ENCODE measurements at regions not wholly inside any gene's neighbourhood (a gene's known extent, or its start where the extent isn't known, plus 50 kb on each side); places are given as distances from the start of the nearest gene placed in this dataset.
"Not testable (repeated sequence)": the region's sequence is repeated elsewhere in the genome, so short reads cannot be mapped to it uniquely, and the experiment has no call there.

GRCh38 chr22:16090991-16091390, 401.2 kb downstream of the POTEH start:
- not testable (repeated sequence) for DNase-seq (ENCODE audit: low read depth in 2 of 2)

- not testable (repeated sequence) for DNase-seq (ENCODE audit: low read depth in 2 of 2)
These were observed 415.3 kb downstream of the POTEH start for GRCh38 chr22:16105121-16105520.

GRCh38 chr22:16131456-16131855, 441.6 kb downstream of the POTEH start:
- not testable (repeated sequence) for DNase-seq (ENCODE audit: low read depth in 2 of 2)

- DNase-seq (ENCODE audit: low read depth in 2 of 2): no peak
These were observed 442.1 kb downstream of the POTEH start for GRCh38 chr22:16131918-16132317.

GRCh38 chr22:16132598-16132997, 442.8 kb downstream of the POTEH start:
- not testable (repeated sequence) for DNase-seq (ENCODE audit: low read depth in 2 of 2)

GRCh38 chr22:16146101-16146500, 446.5 kb downstream of the CCT8L2 start:
- not testable (repeated sequence) for DNase-seq (ENCODE audit: low read depth in 2 of 2)

GRCh38 chr22:16146916-16147315, 445.7 kb downstream of the CCT8L2 start:
- peak in 1 of 2 donors; percentile 0 for DNase-seq (ENCODE audit: low read depth in 2 of 2)

GRCh38 chr22:16177287-16177686, 415.3 kb downstream of the CCT8L2 start:
- DNase-seq (ENCODE audit: low read depth in 2 of 2): not testable (repeated sequence)

GRCh38 chr22:16183864-16184263, 408.7 kb downstream of the CCT8L2 start:
- DNase-seq (ENCODE audit: low read depth in 2 of 2): not testable (repeated sequence)
